Putamen (tissue), 1 donor: ENCODE measurements at regions not wholly inside any gene's neighbourhood (a gene's known extent, or its start where the extent isn't known, plus 50 kb on each side); places are given as distances from the start of the nearest gene placed in this dataset.

Experiments used
- DNase-seq: peaks from one replicate; pipeline ENCODE4 v3.0.0-alpha.2; 2016; ENCODE audit warnings: low spot score

DNA sequence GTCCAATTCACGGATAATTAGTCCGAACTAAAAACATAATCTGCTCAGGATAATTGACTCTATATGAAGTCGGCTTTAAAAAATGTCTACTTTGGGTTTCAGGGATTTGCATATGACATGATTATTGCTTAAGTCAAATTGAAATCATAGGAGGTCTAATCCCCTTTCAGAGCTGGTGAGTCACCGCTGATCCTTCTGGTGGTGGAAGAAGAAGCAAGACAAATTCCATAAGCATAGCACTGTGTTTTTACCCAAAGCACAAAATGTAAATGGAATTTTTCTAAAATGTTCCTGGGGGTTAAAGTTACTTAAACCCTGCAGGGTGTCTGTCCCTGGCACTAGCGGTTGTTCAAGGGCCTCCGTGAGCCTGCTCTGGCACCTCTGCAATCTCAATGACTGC is 460.2 kb downstream of the LRATD1 start:
- DNase-seq: no peak

DNA sequence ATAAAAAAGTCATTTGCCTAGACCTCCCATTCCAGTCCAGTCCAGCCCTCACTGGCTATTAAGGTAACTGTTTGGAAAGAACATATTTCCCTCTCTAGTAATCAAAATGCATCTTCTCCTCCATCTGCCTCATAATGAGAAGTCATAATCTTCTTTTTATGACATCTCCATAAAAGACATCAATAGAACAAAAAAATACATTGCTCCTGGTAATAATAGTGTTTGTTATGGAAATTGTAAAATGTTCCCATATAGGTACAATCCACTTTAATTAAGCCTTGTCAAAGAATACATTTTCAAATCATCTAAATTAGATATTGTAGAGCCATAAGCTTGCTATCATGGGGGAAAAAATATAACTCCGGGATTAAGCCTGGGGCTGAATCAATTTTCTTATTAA is 461.6 kb downstream of the LRATD1 start:
- no peak for DNase-seq

- no peak for DNase-seq
Observed at GRCh38 chr2:15096873-15097272, 464.3 kb downstream of the NBAS start.

- no peak for DNase-seq
Observed at GRCh38 chr2:15107137-15107536, 454.0 kb downstream of the NBAS start.

DNA sequence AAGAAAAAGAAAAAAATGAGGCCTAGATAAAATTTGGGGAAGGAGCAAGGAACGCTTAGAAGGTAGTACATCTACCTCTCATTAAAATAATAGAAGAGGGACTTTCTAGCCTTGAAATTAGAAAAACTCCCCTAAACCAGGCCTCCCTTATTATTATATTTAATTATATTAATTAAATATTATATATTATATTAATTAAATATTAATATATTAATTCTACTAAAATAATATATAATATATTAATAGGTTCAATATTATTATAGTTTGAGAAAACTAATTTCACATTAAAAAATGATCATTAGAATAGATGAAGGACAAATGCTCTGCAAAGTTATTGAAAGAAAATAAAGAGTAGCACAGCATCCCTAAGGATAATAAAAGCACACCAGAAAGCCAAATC is 449.4 kb downstream of the NBAS start:
- no peak for DNase-seq

DNA sequence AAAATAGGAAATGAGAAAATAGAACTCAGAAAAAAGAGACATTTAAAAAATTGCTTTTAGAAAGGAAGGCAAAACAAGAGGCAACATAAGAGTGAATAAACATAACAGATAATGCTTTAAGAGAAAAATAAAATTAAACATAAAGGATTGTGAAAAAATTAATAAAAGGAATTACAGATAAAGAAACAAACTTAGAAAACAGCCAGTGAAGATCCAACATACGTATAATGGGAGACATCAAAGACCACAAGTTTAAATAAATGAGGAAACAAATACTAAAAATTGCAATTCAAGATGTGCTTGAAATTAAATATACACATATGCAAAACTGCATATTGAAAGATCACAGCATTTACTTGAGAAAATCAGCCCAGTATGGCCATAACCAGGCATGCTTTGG is 448.9 kb downstream of the NBAS start:
- DNase-seq: no peak

DNA sequence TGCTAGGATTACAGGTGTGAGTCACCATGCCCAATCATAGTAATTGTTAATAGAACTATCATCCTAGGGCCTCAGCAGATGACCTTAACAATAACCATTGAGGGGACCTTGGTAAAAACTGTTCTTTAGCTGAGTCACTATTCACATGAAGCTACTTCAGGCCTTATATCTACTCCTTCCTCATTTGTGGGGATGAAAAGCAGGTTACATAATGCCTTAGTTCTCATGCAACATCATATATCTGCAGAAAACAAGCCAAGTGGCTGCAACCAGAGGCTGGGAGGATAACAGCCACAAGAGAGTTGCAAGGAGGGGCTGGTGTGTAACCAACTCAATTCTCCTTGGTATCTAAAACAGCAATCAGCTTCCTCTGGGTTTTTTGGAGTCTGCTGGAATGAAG is 445.4 kb downstream of the NBAS start:
- no peak for DNase-seq

GRCh38 chr2:15116830-15117229 is 444.3 kb downstream of the NBAS start:
- no peak for DNase-seq
